NCI-H510A (cell line): ENCODE measurements at regions not wholly inside any gene's neighbourhood (a gene's known extent, or its start where the extent isn't known, plus 50 kb on each side); places are given as distances from the start of the nearest gene placed in this dataset.

Experiments used
- DNase-seq: peaks from one replicate; lab custom pipeline; 2025; lab: John Stamatoyannopoulos, UW

GRCh38 chr20:6490849-6491248, 276.6 kb upstream of the BMP2 start:
- DNase-seq: no peak

DNA sequence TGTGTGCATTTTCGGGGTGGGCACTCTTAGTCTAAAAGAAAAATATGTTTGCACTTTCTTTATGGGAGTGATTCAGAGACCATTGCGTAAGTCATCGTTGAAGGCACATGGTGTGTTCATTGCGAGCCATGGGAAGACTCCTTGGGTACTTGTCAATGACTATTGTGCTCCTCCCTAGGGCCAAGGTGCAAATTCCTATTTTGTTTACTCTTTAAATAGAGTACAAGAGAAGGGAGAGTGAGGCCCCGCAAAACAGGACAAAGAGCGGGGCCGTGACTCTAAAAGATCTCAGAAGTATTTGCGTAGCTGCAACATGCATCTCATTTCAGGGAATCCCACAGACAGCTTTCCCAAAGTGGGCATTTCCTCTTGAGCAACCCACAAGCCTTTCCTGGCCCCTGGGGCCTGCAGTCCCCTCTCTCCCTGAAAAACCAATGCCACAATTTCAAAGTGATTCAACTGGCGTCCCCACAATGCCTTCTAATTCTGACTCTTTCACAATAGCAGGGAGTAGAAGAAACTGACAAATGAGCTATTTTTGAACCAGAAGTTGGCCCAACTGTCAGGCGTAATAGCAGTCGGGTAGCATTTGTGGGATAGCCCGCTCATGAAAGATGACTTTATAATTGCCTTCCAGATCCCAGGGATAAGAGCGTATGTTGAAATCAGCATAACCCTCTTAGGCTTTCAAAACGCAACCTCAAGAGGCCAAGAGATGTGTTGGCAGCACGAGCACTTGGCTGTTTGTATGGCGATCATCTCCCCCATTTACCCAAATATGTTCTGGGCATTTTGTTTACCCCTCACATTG, 277.9 kb upstream of the BMP2 start:
- DNase-seq: peak; percentile 30

DNA sequence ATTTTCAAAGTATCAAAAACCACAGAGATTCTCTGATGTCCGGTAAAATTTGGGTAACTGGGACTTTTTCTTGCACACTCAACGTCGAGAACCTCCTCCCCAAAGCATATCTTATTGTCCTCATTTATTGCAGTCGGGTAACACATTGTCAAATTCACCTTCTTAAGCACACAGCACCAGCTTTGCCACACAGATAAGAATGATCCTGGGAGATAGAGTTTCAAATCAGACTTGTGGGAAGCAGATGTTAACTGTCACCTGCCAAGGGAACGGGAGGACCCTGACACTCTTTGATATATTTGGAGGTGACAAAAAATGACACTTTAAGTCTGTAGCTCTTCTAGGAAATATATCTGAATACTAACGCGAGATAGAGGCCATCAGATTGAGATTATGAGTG, 282.1 kb upstream of the BMP2 start:
- DNase-seq: no peak

GRCh38 chr20:6483727-6484126, 283.8 kb upstream of the BMP2 start:
- DNase-seq: no peak

- no peak for DNase-seq
Observed at GRCh38 chr20:6482486-6482885, 285.0 kb upstream of the BMP2 start.

DNA sequence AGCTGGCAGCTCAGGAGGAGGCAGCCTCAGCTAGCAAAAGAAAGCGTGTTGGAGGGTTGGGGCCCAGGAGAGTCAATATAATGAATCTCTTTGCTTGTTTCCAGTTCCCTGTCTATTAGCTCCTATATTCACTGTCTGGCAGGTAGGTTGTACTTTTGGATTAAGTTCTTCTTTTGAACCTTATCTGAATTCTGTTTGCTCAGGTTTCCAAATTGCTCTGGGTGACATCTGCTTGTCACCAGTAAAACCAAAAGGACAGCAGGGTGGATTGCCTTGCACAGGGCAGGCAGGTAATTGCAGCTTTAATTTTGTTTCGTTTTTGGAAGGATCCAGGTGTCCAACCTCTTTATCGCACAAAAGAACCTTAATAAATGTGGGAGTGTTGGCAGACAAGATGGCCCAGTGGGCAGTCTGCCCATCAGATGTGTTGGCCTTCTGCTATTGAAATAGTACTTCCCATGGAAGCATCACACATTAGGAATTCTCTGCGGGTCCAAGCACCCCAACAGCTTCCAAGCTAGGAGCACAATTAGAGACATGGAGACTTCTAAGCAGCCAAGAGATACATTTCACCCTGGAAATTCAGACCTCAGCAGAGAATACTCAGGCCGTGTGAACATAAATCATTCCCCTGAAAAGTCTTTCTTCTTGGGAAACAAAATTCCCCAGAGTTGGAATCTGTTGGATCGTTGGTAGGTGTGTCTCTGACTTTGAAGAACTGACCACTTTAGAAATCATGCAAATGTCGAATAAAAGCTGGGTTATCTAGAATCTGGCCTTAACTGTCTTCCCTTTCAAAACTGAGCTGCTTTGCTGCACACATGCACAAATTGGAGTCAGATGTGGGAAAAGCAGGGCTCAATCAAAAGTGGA, 286.9 kb upstream of the BMP2 start:
- no peak for DNase-seq

DNA sequence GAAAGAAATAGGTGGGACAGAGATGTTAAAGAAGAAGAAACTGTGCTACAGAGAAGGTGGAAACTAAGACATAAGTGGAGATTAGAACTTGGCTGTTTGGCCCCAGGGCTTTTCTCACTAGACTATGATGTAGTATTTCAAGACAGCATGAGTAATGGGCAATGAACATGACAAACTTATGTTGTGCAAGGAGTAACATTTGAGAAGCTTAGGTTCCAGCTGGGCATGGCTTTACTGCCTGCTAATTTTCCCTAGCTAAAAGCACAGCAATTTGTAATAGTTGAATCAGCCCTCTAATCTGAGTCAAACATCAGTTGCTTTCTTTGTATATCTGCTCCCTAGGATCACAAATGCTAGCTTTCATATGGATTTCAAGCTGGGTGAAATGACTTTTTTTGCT, 294.3 kb upstream of the BMP2 start:
- no peak for DNase-seq

DNA sequence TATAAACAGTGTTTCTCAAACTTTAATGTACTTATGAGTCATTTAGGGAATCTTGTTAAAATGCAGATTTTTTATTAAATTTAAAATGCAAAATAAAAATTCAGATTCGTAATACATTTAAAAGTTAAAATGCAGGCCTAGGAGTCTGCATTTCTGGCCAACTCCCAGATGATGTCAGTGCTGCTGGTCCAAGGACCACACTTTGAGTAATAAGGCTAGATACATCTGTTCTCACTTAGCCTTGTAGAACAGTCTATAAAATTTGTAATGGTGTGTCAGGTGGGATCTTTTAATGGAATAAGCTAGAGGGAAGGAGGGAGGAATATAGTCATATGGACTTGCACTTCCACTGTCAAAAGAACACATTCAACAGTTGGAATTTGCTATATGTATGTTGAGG, 295.6 kb upstream of the BMP2 start:
- DNase-seq: no peak

DNA sequence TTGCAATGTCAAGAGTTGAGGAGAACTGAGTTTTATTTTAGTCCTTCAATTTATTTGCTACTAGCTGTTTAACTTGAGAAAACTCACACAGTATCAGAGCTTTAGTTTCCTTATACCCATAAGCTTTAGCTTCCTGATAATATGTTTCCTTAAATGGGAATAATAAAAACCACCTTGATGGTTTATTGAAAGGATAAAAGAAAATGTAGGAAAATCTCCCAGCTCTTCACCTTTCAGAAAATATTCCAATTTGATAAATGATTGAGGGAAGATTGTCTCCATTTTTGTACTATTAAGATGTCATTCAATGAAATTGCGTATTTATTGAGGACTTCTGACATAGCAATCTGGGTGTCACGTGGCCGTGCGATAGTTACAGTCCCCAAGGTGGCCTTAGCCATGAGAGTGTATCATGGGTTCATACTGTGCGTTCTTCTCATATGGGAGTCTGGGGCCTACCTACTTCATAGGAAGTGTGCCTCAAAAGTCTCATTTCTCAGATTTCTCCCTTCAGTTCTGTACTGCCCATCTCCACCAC, 296.3 kb upstream of the BMP2 start:
- no peak for DNase-seq

- DNase-seq: no peak
Observed at GRCh38 chr20:6469695-6470094, 297.8 kb upstream of the BMP2 start.

GRCh38 chr20:6468423-6469116, 298.9 kb upstream of the BMP2 start:
- DNase-seq: no peak

DNA sequence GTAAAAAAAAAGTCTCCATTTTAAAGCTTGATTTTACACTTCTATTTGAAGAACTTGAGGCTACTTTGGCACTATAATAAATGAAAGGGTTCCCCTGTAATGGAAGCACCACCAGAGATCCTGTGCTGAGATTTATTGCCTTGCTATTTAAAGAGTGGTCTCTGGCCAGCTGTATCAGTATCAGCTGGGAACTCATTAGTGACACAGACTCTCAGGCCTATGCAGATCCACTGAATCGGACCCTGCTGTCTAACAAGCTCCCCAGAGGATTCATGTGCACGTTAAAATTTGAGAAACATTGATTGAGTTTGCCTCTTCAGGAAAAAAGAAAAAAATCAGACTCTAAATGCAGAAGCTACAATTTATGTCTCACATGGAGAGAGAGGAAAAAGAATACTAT, 299.9 kb upstream of the BMP2 start:
- no peak for DNase-seq

GRCh38 chr20:6466075-6466810, 301.2 kb upstream of the BMP2 start:
- DNase-seq: no peak

- no peak for DNase-seq
Observed at GRCh38 chr20:6450841-6451240, 316.6 kb upstream of the BMP2 start.

DNA sequence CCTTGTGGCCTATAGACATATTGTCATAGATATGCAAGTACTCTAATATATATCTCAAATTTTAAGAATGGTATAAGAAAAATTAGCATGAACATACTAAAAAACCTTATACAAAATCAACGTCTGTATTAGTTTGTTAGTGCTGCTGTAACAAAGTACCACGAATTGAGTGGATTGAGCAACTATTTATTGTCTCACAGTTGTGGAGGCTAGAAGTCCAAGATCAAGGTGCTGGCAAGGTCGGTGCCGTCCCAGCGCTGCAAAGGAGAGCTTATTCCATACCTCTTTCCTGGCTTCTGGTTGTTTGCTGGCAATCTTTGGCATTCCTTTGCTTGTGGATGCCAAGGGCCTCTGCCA, 317.6 kb upstream of the FERMT1 start:
- DNase-seq: no peak

- DNase-seq: no peak
Observed at GRCh38 chr20:6439737-6440442, 317.1 kb upstream of the FERMT1 start.

DNA sequence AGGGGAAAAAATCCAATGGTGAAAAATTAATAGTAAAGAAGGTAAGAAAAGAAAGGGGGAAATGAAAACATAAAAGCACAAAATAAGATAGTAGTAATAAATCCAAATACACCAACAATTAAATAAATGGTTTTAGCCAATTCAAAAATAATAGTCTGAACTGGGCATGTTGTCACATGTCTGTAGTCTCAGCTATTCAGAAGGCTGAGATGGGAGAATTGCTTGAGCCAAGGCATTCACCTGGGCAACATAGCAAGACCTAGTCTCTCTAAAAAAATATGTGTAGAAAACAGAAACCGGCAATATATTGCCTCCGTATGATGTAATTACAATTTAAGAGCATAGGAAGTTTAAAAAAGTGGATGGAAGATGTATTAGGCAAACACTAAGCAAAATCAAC, 311.3 kb upstream of the FERMT1 start:
- DNase-seq: no peak

DNA sequence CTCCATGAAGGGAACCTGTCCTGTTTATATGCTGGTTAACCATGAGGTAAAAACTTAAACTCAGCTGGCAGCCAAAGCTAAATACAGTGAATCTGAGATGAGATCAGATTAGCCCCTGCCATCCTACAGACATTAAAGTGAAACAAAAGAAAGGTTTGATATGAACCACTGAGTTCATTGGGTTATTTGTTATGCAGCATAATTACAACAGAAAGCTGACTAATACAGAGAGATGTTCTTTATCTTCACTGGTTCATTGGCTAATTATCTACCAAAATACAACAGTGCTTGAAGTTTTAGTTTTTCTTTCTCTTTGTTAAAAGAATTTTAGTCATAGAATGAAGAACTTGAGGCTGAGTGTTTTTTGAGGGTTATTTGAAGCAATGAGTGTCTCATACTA, 307.6 kb upstream of the FERMT1 start:
- no peak for DNase-seq

DNA sequence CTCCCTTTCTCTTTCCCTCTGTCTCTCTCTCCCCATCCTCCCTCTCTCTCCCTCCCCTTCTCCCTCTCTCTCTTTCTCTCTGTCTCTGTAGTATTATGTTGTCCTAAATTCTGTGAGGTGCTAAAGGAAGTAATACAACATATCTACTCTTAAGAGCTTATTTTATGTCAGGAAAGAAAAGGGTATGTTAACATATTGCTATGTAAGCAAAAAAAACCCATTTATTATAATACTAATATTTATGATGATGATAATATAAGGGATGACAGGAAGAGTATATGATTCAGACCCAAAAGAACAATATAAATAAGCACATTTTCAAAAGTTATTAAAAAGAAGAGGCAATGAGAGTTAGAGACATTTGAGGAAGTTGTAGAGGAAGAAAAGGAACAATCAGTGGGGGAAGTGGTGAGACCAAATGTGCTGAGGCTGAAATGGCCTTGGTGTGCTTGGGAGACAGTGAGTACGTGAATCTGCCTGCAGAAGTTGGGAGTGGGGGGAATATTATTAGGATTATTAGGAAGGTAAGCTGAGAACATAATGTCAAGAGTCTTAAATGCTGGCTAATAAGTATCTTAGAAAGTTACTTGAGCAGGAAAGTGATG, 303.6 kb upstream of the FERMT1 start:
- DNase-seq: no peak

- DNase-seq: no peak
Observed at GRCh38 chr20:6421321-6422248, 298.8 kb upstream of the FERMT1 start.
